ENCODE measurements at regions not wholly inside any gene's neighbourhood (a gene's known extent, or its start where the extent isn't known, plus 50 kb on each side); places are given as distances from the start of the nearest gene placed in this dataset.

GRCh38 chr13:40228990-40229389 is 437.5 kb downstream of the FOXO1 start:
- BruUV-seq (replicated peaks): no TSS peak
- POLR2A ChIA-PET: no interaction called here
- Histone ChIP-seq H3K27me3 (replicated peaks in 1 of 2; ENCODE audit: control insufficient read depth in 2 of 2, insufficient read depth in 2 of 2, low read length in 1 of 2) (peaks cover 0 to 3% of the 10 kb centered on the region in 2 experiments; a peak in 3 of 4 replicates), H3K36me3 (ENCODE audit: control insufficient read depth in 2 of 2, insufficient read depth in 2 of 2, low read length in 1 of 2) (no peaks in the 10 kb centered on the region), H3K27ac (ENCODE audit: control insufficient read depth, insufficient read depth) (no peak overlapping the region), H3K4me1 (ENCODE audit: control insufficient read depth, insufficient read depth, low read length) (no peaks in the 10 kb centered on the region), H2AFZ (ENCODE audit: control insufficient read depth, low read depth, low read length) (no peak overlapping the region), H3K4me3 (no peak overlapping the region), H3K4me2 (ENCODE audit: control insufficient read depth, insufficient read depth) (no peak overlapping the region), H3K9ac (ENCODE audit: control insufficient read depth, insufficient read depth, low read length) (no peak overlapping the region), H3K9me3 (replicated peaks; ENCODE audit: control insufficient read depth, insufficient read depth, low read length) (no peaks in the 10 kb centered on the region), H4K20me1 (ENCODE audit: control insufficient read depth, insufficient read depth) (no peaks in the 10 kb centered on the region), H3K79me2 (ENCODE audit: control insufficient read depth, insufficient read depth, low read length) (no peaks in the 10 kb centered on the region)
- SMC1A ChIA-PET (ENCODE audit: uncharacterized antibody, unreplicated experiment): no interaction called here
- ATAC-seq (no peak), DNase-seq (ENCODE audit: low read depth, low spot score) (no peak), FAIRE-seq (no peak)
- in situ Hi-C loops (cut with MboI) (no loop called here), intact Hi-C loops (cut with micrococcal nuclease; ENCODE audit: unreplicated experiment) (no loop called here)
- 26% methylated on average over 2 of the region's 2 CpGs for WGBS (ENCODE audit: insufficient coverage, insufficient replicate concordance, low lambda C conversion rate, missing lambda C conversion rate)
- CTCF ChIA-PET: no interaction called here
- RAD21 ChIA-PET (ENCODE audit: unreplicated experiment): no interaction called here
- no peak for TF ChIP-seq MAX (IDR thresholded peaks at IDR 0.05; ENCODE audit: low read depth, low read length)
- no peak for TF ChIP-seq BACH1 (IDR thresholded peaks at IDR 0.05; ENCODE audit: borderline replicate concordance)
- TF ChIP-seq IRF3 (IDR thresholded peaks at IDR 0.05): no peak
- TF ChIP-seq EED (IDR thresholded peaks at IDR 0.05; ENCODE audit: low read depth): no peak
- TF ChIP-seq REST (IDR thresholded peaks at IDR 0.05; ENCODE audit: low read depth, low read length): no peak
- TF ChIP-seq ZBTB33 (IDR thresholded peaks at IDR 0.05): no peak
- TF ChIP-seq TCF7 (IDR thresholded peaks at IDR 0.05; ENCODE audit: borderline replicate concordance): no peak
- no peak for TF ChIP-seq E4F1 (IDR thresholded peaks at IDR 0.05; ENCODE audit: borderline replicate concordance, partially characterized antibody)
- TF ChIP-seq HDAC6 (IDR thresholded peaks at IDR 0.05; ENCODE audit: unreplicated experiment): no peak
- TF ChIP-seq RELB (IDR thresholded peaks at IDR 0.05; ENCODE audit: low read depth): no peak
- no peak for TF ChIP-seq EGR1 (IDR thresholded peaks at IDR 0.05; ENCODE audit: borderline replicate concordance in 1 of 2, low read depth in 2 of 2, low read length in 2 of 2)
- no peak for TF ChIP-seq ZNF274 (IDR thresholded peaks at IDR 0.05; ENCODE audit: insufficient read depth, insufficient read length)
- TF ChIP-seq MYC (IDR thresholded peaks at IDR 0.05; ENCODE audit: insufficient read depth, insufficient read length, insufficient replicate concordance, low read length, severe bottlenecking): no peak
- TF ChIP-seq SP1 (IDR thresholded peaks at IDR 0.05; ENCODE audit: low read depth, low read length): no peak
